ENCODE measurements at regions not wholly inside any gene's neighbourhood (a gene's known extent, or its start where the extent isn't known, plus 50 kb on each side); places are given as distances from the start of the nearest gene placed in this dataset.

DNA sequence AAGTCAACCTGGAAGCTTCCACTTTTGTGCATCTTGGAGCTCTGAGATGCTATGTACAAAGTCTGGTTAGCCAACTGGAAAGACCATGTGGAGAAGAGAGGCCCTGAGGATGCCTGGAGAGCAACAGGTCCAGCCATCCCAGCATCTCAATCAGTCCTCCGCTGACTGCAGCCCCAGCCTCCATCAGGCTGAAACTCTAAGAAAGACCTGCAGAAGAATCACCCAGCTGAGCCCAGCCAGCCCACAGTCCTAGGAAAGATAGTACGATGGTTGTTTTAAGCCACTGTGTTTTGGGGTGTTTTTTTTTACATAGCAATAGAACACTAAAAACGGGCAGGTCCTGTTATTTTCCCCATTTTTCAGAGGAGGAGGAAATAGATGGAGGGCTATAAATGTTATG is 84.0 kb downstream of the NCR2 start:
- TF ChIP-seq, protein P1, sequence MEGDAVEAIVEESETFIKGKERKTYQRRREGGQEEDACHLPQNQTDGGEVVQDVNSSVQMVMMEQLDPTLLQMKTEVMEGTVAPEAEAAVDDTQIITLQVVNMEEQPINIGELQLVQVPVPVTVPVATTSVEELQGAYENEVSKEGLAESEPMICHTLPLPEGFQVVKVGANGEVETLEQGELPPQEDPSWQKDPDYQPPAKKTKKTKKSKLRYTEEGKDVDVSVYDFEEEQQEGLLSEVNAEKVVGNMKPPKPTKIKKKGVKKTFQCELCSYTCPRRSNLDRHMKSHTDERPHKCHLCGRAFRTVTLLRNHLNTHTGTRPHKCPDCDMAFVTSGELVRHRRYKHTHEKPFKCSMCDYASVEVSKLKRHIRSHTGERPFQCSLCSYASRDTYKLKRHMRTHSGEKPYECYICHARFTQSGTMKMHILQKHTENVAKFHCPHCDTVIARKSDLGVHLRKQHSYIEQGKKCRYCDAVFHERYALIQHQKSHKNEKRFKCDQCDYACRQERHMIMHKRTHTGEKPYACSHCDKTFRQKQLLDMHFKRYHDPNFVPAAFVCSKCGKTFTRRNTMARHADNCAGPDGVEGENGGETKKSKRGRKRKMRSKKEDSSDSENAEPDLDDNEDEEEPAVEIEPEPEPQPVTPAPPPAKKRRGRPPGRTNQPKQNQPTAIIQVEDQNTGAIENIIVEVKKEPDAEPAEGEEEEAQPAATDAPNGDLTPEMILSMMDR (conservative IDR thresholded peaks at IDR 0.05; ENCODE audit: low read depth, low read length): no peak
- TF ChIP-seq POLR2A (IDR thresholded peaks at IDR 0.05; ENCODE audit: low read depth, low read length): no peak

Data from IMR-90 (cell line).